ENCODE measurements at regions not wholly inside any gene's neighbourhood (a gene's known extent, or its start where the extent isn't known, plus 50 kb on each side); places are given as distances from the start of the nearest gene placed in this dataset.
A peak's percentile ranks its signal among the peaks of the same experiment; 100 is the strongest.
"Not testable (repeated sequence)": the region's sequence is repeated elsewhere in the genome, so short reads cannot be mapped to it uniquely, and the experiment has no call there.

DNA sequence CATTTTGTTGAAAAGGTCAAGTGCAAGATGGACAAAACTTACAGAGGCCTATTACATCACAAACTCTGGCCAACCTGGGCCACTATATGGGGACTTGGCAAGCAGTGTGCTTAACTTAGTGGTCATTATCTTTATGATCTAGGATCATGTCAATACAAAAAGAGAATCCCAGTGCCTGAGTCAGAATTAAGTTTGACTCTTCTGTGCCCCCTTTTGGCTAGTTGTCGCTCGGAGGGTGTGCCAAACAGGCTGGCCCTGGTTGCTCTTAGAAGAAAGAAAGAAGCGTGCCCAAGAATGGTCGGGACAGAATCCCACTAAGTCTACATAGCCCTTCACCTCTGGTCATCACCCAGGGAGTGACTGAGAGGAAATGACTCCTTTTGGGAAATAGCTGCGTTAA is 100.1 kb downstream of the EIF4E start:
- Histone ChIP-seq H3K9me3 (ENCODE audit: severe bottlenecking) (no peaks in the 10 kb centered on the region), H3K27me3 (ENCODE audit: insufficient read depth, low read depth, severe bottlenecking) (no peaks in the 10 kb centered on the region), H3K4me3 (ENCODE audit: low read depth, low read length) (no peak overlapping the region), H3K27ac (no peak overlapping the region), H3K36me3 (no peaks in the 10 kb centered on the region)
- peak; percentile 45 for DNase-seq
- TF ChIP-seq, protein P1, sequence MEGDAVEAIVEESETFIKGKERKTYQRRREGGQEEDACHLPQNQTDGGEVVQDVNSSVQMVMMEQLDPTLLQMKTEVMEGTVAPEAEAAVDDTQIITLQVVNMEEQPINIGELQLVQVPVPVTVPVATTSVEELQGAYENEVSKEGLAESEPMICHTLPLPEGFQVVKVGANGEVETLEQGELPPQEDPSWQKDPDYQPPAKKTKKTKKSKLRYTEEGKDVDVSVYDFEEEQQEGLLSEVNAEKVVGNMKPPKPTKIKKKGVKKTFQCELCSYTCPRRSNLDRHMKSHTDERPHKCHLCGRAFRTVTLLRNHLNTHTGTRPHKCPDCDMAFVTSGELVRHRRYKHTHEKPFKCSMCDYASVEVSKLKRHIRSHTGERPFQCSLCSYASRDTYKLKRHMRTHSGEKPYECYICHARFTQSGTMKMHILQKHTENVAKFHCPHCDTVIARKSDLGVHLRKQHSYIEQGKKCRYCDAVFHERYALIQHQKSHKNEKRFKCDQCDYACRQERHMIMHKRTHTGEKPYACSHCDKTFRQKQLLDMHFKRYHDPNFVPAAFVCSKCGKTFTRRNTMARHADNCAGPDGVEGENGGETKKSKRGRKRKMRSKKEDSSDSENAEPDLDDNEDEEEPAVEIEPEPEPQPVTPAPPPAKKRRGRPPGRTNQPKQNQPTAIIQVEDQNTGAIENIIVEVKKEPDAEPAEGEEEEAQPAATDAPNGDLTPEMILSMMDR (IDR thresholded peaks at IDR 0.05; ENCODE audit: low read depth, low read length): peak; percentile 34; the same call in 1 of the 2 replicates

- H3K9me3 ChIP-seq (ENCODE audit: severe bottlenecking): no peaks in the 10 kb centered on the region
- H3K36me3 ChIP-seq: no peaks in the 10 kb centered on the region
- no peaks in the 10 kb centered on the region for H3K27me3 ChIP-seq (ENCODE audit: insufficient read depth, low read depth, severe bottlenecking)
- TF ChIP-seq, protein P1 (IDR thresholded peaks at IDR 0.05; ENCODE audit: low read depth, low read length): no peak
- H3K4me3 ChIP-seq (ENCODE audit: low read depth, low read length): no peak overlapping the region
- no peak for DNase-seq
- no peak overlapping the region for H3K27ac ChIP-seq
These were observed 101.3 kb downstream of the EIF4E start for GRCh38 chr4:98827661-98828060.

DNA sequence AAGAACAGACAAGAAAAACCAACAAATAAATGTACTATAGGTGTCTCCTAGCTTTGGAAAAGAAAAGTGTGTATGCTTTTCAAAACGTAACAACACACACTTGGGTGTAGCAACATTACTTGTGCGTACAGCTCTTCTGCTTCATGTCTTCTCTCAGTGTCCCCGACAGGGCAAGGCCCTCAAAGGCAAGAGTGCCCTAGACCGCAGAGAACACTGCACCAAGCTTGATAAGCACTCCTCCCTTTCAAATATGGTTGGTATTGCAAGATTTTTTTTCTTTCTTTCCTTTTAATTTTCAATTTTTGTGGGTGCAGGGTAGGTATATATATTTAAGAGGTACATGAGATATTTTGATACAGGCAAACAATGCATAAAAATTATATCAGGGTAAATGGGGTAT is 106.8 kb downstream of the EIF4E start:
- Histone ChIP-seq H3K27me3 (ENCODE audit: insufficient read depth, low read depth, severe bottlenecking) (no peaks in the 10 kb centered on the region), H3K4me3 (ENCODE audit: low read depth, low read length) (no peak overlapping the region), H3K36me3 (no peaks in the 10 kb centered on the region), H3K9me3 (ENCODE audit: severe bottlenecking) (peaks cover 3% of the 10 kb centered on the region), H3K27ac (no peak overlapping the region)
- TF ChIP-seq, protein P1 (IDR thresholded peaks at IDR 0.05; ENCODE audit: low read depth, low read length): no peak
- no peak for DNase-seq

DNA sequence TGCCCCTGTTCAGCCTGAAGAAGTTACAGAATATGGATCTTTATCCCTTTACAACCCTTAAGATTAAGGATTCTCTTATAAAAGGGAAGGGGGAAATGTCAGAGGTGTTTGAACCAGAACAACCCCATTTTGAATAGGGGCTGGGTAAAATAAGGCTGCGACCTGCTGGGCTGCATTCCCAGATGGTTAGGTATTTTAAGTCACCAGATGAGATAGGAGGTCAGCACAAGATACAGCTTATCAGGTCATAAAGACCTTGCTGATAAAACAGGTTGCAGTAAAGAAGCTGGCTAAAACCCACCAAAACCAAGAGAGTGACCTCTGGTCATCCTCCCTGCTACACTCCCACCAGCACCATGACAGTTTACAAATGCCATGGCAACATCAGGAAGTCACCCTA is 110.8 kb downstream of the EIF4E start:
- H3K4me3 ChIP-seq (ENCODE audit: low read depth, low read length); H3K27me3 ChIP-seq (ENCODE audit: insufficient read depth, low read depth, severe bottlenecking); DNase-seq; H3K27ac ChIP-seq; H3K36me3 ChIP-seq: not testable (repeated sequence)
- peaks cover 18% of the 10 kb centered on the region for H3K9me3 ChIP-seq (ENCODE audit: severe bottlenecking)

DNA sequence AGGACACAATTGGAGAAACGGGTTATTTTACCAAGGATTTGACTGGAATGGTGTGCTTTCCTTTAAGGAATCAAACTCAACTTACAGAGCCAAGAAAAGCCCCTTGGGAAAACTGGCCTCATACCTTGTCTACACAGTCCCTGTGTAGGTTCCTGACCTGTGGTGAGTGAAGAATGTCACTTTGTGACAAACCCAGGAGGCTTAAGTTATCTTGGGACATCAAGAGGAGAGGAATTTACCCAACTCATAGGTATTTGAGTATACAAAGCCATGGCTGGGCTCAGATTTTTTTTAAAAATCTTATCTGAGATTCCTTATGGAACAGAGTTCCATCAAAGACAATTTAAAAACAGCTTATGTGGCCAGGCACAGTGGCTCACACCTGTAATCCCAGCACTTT is 112.1 kb downstream of the EIF4E start:
- Histone ChIP-seq H3K27ac (no peak overlapping the region), H3K9me3 (ENCODE audit: severe bottlenecking) (peaks cover 18% of the 10 kb centered on the region), H3K27me3 (ENCODE audit: insufficient read depth, low read depth, severe bottlenecking) (no peaks in the 10 kb centered on the region), H3K36me3 (no peaks in the 10 kb centered on the region), H3K4me3 (ENCODE audit: low read depth, low read length) (no peak overlapping the region)
- no peak for DNase-seq
- TF ChIP-seq, protein P1 (IDR thresholded peaks at IDR 0.05; ENCODE audit: low read depth, low read length): no peak

GRCh38 chr4:98816386-98816785 is 112.5 kb downstream of the EIF4E start:
- TF ChIP-seq, protein P1 (IDR thresholded peaks at IDR 0.05; ENCODE audit: low read depth, low read length): no peak
- no peak overlapping the region for H3K4me3 ChIP-seq (ENCODE audit: low read depth, low read length)
- DNase-seq: no peak
- peaks cover 18% of the 10 kb centered on the region for H3K9me3 ChIP-seq (ENCODE audit: severe bottlenecking)
- no peak overlapping the region for H3K27ac ChIP-seq
- H3K27me3 ChIP-seq (ENCODE audit: insufficient read depth, low read depth, severe bottlenecking): no peaks in the 10 kb centered on the region
- no peaks in the 10 kb centered on the region for H3K36me3 ChIP-seq

Measured in WERI-Rb-1 (cell line).